Ascending aorta (tissue), 2 donors: ENCODE measurements at regions not wholly inside any gene's neighbourhood (a gene's known extent, or its start where the extent isn't known, plus 50 kb on each side); places are given as distances from the start of the nearest gene placed in this dataset.

Source experiments
- DNase-seq, 2 donors: peaks; one replicate each; pipeline ENCODE4 v3.0.0-alpha.2; 2019; ENCODE audit warnings: low spot score in 2 of 2
- H3K27ac ChIP-seq, 2 donors: fragments of 200-600 bp; sonication (generic); one replicate each; pipeline ENCODE4 v1.5.1; 2016 to 2017; ENCODE audit warnings: mild to moderate bottlenecking in 1 of 2
- H3K27me3 ChIP-seq: fragments of 200-600 bp; sonication (generic); one replicate; pipeline ENCODE4 v1.5.1; 2017
- H3K36me3 ChIP-seq, 2 donors: fragments of 200-600 bp; sonication (generic); one replicate each; pipeline ENCODE4 v1.5.1; 2016
- H3K4me1 ChIP-seq, 2 donors: fragments of 200-600 bp; sonication (generic); one replicate each; pipeline ENCODE4 v1.5.1; 2016 to 2017; ENCODE audit warnings: mild to moderate bottlenecking in 1 of 2
- H3K4me3 ChIP-seq, 2 donors: fragments of 200-600 bp; sonication (generic); one replicate each; pipeline ENCODE4 v1.5.1; 2016 to 2017; ENCODE audit warnings: mild to moderate bottlenecking in 1 of 2
- H3K9me3 ChIP-seq, 2 donors: fragments of 200-600 bp; sonication (generic); one replicate each; pipeline ENCODE4 v1.5.1; 2016
- CTCF ChIP-seq, 3 experiments: fragments of 200-600 bp in 2 of 3; fragments of 450-650 bp in 1 of 3; sonication (generic) in 2 of 3; IDR thresholded peaks; one replicate each; pipeline ENCODE4 v1.5.1; 2016 to 2019; ENCODE audit warnings: antibody characterized with exemption in 3 of 3, mild to moderate bottlenecking in 1 of 3, moderate library complexity in 1 of 3
- intact Hi-C: fragments of 100-400 bp; cut with DNase I; formaldehyde crosslinking; loops from one replicate; pipeline ENCODE4 v1.15.1; 2023

- H3K27ac ChIP-seq: no peak overlapping the region
- no peaks in the 10 kb centered on the region for H3K27me3 ChIP-seq
- TF ChIP-seq CTCF (IDR thresholded peaks at IDR 0.05): no peak
- no peak for DNase-seq
- peaks cover 0 to 5% of the 10 kb centered on the region in 2 donors for H3K9me3 ChIP-seq
- intact Hi-C loops: no loop called here
- no peak overlapping the region for H3K4me3 ChIP-seq
- no peaks in the 10 kb centered on the region for H3K4me1 ChIP-seq
- no peaks in the 10 kb centered on the region for H3K36me3 ChIP-seq
Measured at GRCh38 chr5:2240118-2240904, 357.6 kb upstream of the IRX4 start.

GRCh38 chr5:2239201-2239910 is 356.6 kb upstream of the IRX4 start:
- no peaks in the 10 kb centered on the region for H3K36me3 ChIP-seq
- no peak for TF ChIP-seq CTCF (IDR thresholded peaks at IDR 0.05)
- peaks cover 0 to 5% of the 10 kb centered on the region in 2 donors for H3K9me3 ChIP-seq
- DNase-seq: no peak
- intact Hi-C loops: no loop called here
- no peak overlapping the region for H3K4me3 ChIP-seq
- no peaks in the 10 kb centered on the region for H3K4me1 ChIP-seq
- no peak overlapping the region for H3K27ac ChIP-seq
- no peaks in the 10 kb centered on the region for H3K27me3 ChIP-seq

- no peak for TF ChIP-seq CTCF (IDR thresholded peaks at IDR 0.05)
- DNase-seq: no peak
- Histone ChIP-seq H3K4me1 (no peaks in the 10 kb centered on the region), H3K27ac (no peak overlapping the region), H3K36me3 (no peaks in the 10 kb centered on the region), H3K9me3 (peaks cover 0 to 5% of the 10 kb centered on the region in 2 donors), H3K27me3 (no peaks in the 10 kb centered on the region), H3K4me3 (no peak overlapping the region)
- intact Hi-C loops: no loop called here
Measured at GRCh38 chr5:2238732-2239131, 356.0 kb upstream of the IRX4 start.

DNA sequence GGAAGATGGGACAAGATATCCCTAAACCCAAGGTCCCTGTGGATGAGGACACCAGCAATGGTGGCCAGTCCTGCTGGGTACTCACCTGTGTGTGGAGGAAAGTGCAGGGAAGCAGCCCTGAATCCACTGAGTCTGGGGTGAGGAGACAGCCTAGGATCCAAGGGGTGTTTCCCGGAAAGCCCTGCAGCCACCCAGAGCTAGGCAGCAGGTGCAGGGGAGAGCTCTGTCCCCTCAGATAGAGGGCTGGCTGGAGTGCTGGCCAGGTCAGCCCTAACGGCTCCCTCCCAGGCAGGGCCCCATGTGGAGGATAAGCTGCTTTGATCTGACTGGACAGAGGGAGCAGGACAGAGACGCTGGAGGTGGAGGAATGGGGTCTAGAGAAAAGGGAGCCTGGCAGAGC is 344.7 kb upstream of the IRX4 start:
- H3K27me3 ChIP-seq: no peaks in the 10 kb centered on the region
- no peak overlapping the region for H3K4me3 ChIP-seq
- H3K36me3 ChIP-seq: no peaks in the 10 kb centered on the region
- no peak overlapping the region for H3K27ac ChIP-seq
- H3K4me1 ChIP-seq: no peaks in the 10 kb centered on the region
- DNase-seq: no peak
- intact Hi-C loops: no loop called here
- no peak for TF ChIP-seq CTCF (IDR thresholded peaks at IDR 0.05)
- H3K9me3 ChIP-seq: no peaks in the 10 kb centered on the region

DNA sequence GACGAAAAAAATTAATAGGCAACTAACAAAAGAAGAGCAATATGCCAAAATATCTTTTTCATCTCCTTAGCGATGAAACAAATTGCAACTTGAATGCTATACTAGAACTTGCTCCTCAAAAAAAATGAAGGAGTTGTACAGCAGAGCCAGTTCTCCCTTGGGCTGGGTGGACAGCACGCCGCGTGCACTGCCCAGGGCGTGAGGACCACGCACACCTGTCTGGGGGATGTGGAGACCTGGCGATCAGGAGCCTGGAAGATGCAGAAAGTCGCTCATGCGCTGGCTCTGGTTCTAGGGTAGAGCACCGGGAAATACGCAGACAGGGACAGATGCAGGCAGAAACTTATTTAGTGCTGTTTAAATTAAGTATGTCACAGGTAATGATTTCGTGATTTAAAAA is 342.0 kb upstream of the IRX4 start:
- Histone ChIP-seq H3K27me3 (no peaks in the 10 kb centered on the region), H3K27ac (no peak overlapping the region), H3K36me3 (no peaks in the 10 kb centered on the region), H3K4me1 (no peaks in the 10 kb centered on the region), H3K4me3 (no peak overlapping the region), H3K9me3 (no peaks in the 10 kb centered on the region)
- intact Hi-C loops: no loop called here
- no peak for DNase-seq
- TF ChIP-seq CTCF (IDR thresholded peaks at IDR 0.05): no peak
